ENCODE measurements at regions not wholly inside any gene's neighbourhood (a gene's known extent, or its start where the extent isn't known, plus 50 kb on each side); places are given as distances from the start of the nearest gene placed in this dataset.

GRCh38 chr2:173792741-173793140, 172.4 kb downstream of the SP3 start:
- DNase-seq = no peak
- ChIA-PET CTCF (no interaction called here), POLR2A (no interaction called here)
- Mint-ChIP-seq H3K4me1 (no peaks in the 10 kb centered on the region), H3K27ac (no peak overlapping the region), H3K4me3 (no peak overlapping the region), H3K36me3 (ENCODE audit: low read depth) (no peaks in the 10 kb centered on the region), H3K27me3 (peaks cover 29% of the 10 kb centered on the region), H3K9me3 (no peaks in the 10 kb centered on the region)

GRCh38 chr2:173793709-173794565, 171.2 kb downstream of the SP3 start:
- H3K36me3 Mint-ChIP-seq (ENCODE audit: low read depth) = no peaks in the 10 kb centered on the region
- CTCF ChIA-PET = no interaction called here
- POLR2A ChIA-PET = no interaction called here
- H3K4me1 Mint-ChIP-seq = no peaks in the 10 kb centered on the region
- DNase-seq = no peak
- H3K27ac Mint-ChIP-seq = no peak overlapping the region
- no peaks in the 10 kb centered on the region for H3K9me3 Mint-ChIP-seq
- peaks cover 29% of the 10 kb centered on the region for H3K27me3 Mint-ChIP-seq
- H3K4me3 Mint-ChIP-seq = no peak overlapping the region

DNA sequence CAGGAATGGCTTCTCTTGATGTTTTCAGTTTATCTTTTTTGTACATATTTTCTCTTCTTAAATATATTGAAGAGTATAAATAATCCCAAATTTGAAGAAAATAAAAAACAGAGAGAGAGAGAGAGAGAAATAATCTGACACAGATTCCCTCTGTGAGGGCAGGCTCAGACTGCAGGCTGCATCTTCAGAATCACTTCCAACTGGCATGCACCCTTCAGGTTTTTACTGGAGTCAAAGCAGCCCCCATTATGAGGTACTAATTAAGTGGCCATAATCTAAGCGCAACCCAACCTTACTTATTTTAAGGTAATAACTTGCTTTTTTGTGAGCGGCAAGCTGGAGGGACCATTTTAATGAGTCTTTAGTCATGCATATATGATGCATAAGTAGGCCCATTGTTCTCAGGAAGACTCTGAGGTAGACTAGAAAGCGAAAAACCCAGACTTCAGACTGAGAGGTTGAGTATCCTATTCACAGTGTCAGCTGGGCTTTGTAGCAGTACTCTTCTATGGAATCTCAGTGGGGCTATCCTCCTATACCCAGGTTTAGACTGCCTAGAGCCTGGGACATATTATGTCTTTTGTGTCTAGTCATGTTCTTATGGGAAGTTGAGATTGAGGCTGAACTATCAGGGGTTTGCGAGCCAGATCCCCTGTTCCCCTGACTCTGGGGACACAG, 167.4 kb downstream of the SP3 start:
- Mint-ChIP-seq H3K9me3 (no peaks in the 10 kb centered on the region), H3K4me3 (no peak overlapping the region), H3K4me1 (no peaks in the 10 kb centered on the region), H3K36me3 (ENCODE audit: low read depth) (no peaks in the 10 kb centered on the region), H3K27me3 (peaks cover 15% of the 10 kb centered on the region), H3K27ac (no peak overlapping the region)
- ChIA-PET CTCF (no interaction called here), POLR2A (no interaction called here)
- DNase-seq = no peak

GRCh38 chr2:173802518-173802917, 162.7 kb downstream of the SP3 start:
- H3K4me3 Mint-ChIP-seq = no peak overlapping the region
- no peaks in the 10 kb centered on the region for H3K4me1 Mint-ChIP-seq
- ChIA-PET POLR2A (no interaction called here), CTCF (no interaction called here)
- H3K27ac Mint-ChIP-seq = no peak overlapping the region
- no peaks in the 10 kb centered on the region for H3K36me3 Mint-ChIP-seq (ENCODE audit: low read depth)
- peaks cover 2% of the 10 kb centered on the region for H3K27me3 Mint-ChIP-seq
- no peak for DNase-seq
- H3K9me3 Mint-ChIP-seq = no peaks in the 10 kb centered on the region

- Mint-ChIP-seq H3K36me3 (ENCODE audit: low read depth) (no peaks in the 10 kb centered on the region), H3K4me1 (no peaks in the 10 kb centered on the region), H3K27me3 (peaks cover 2% of the 10 kb centered on the region), H3K27ac (no peak overlapping the region), H3K9me3 (no peaks in the 10 kb centered on the region), H3K4me3 (no peak overlapping the region)
- DNase-seq = no peak
- ChIA-PET CTCF (no interaction called here), POLR2A (no interaction called here)
Observed at GRCh38 chr2:173803449-173803848, 161.7 kb downstream of the SP3 start.

GRCh38 chr2:173806761-173807160, 158.4 kb downstream of the SP3 start:
- Mint-ChIP-seq H3K9me3 (no peaks in the 10 kb centered on the region), H3K27ac (no peak overlapping the region), H3K36me3 (ENCODE audit: low read depth) (no peaks in the 10 kb centered on the region), H3K4me1 (no peaks in the 10 kb centered on the region), H3K27me3 (no peaks in the 10 kb centered on the region), H3K4me3 (no peak overlapping the region)
- ChIA-PET CTCF (interaction anchor here (0.7 kb wide), 2 partner anchors 62 to 267 kb away, joined by 3 to 5 read pairs; no protein-coding TSS in a partner anchor), POLR2A (no interaction called here)
- no peak for DNase-seq

- ChIA-PET CTCF (no interaction called here), POLR2A (no interaction called here)
- no peaks in the 10 kb centered on the region for H3K9me3 Mint-ChIP-seq
- H3K4me1 Mint-ChIP-seq = no peaks in the 10 kb centered on the region
- no peaks in the 10 kb centered on the region for H3K36me3 Mint-ChIP-seq (ENCODE audit: low read depth)
- H3K27me3 Mint-ChIP-seq = peaks cover 4% of the 10 kb centered on the region
- no peak overlapping the region for H3K4me3 Mint-ChIP-seq
- DNase-seq = no peak
- H3K27ac Mint-ChIP-seq = no peak overlapping the region
Observed at GRCh38 chr2:173808718-173809117, 156.5 kb downstream of the SP3 start.

GRCh38 chr2:173812321-173812720, 152.9 kb downstream of the SP3 start:
- no peaks in the 10 kb centered on the region for H3K4me1 Mint-ChIP-seq
- ChIA-PET POLR2A (no interaction called here), CTCF (no interaction called here)
- H3K36me3 Mint-ChIP-seq (ENCODE audit: low read depth) = no peaks in the 10 kb centered on the region
- no peaks in the 10 kb centered on the region for H3K9me3 Mint-ChIP-seq
- no peak for DNase-seq
- peaks cover 5% of the 10 kb centered on the region for H3K27me3 Mint-ChIP-seq
- no peak overlapping the region for H3K27ac Mint-ChIP-seq
- no peak overlapping the region for H3K4me3 Mint-ChIP-seq

- no peak for DNase-seq
- no peak overlapping the region for H3K27ac Mint-ChIP-seq
- peaks cover 5% of the 10 kb centered on the region for H3K27me3 Mint-ChIP-seq
- H3K4me3 Mint-ChIP-seq = no peak overlapping the region
- CTCF ChIA-PET = no interaction called here
- H3K36me3 Mint-ChIP-seq (ENCODE audit: low read depth) = no peaks in the 10 kb centered on the region
- POLR2A ChIA-PET = no interaction called here
- no peaks in the 10 kb centered on the region for H3K9me3 Mint-ChIP-seq
- H3K4me1 Mint-ChIP-seq = no peaks in the 10 kb centered on the region
Observed at GRCh38 chr2:173814306-173814705, 150.9 kb downstream of the SP3 start.

DNA sequence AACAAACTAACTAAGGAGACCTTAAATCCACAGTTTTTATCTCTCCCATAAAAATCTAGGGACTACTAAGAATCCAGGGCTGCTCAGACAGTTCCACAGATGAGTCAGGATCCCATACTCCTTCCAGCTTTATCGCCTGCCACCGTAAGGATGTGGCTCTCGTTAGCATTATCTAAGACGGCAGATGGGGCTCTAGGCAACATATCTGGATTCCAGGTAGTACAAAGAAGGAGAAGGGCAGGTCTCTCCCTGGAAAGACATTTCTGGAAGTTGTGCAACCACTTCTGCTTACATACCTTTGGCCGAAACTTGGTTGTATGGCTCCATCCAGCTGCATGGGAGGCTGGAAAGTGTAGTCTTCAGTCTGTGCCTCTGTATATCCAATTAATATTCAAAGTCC, 149.4 kb downstream of the SP3 start:
- no peak for DNase-seq
- ChIA-PET POLR2A (no interaction called here), CTCF (no interaction called here)
- no peak overlapping the region for H3K27ac Mint-ChIP-seq
- H3K36me3 Mint-ChIP-seq (ENCODE audit: low read depth) = no peaks in the 10 kb centered on the region
- no peaks in the 10 kb centered on the region for H3K9me3 Mint-ChIP-seq
- H3K4me3 Mint-ChIP-seq = no peak overlapping the region
- H3K27me3 Mint-ChIP-seq = peaks cover 9% of the 10 kb centered on the region
- H3K4me1 Mint-ChIP-seq = no peaks in the 10 kb centered on the region

DNA sequence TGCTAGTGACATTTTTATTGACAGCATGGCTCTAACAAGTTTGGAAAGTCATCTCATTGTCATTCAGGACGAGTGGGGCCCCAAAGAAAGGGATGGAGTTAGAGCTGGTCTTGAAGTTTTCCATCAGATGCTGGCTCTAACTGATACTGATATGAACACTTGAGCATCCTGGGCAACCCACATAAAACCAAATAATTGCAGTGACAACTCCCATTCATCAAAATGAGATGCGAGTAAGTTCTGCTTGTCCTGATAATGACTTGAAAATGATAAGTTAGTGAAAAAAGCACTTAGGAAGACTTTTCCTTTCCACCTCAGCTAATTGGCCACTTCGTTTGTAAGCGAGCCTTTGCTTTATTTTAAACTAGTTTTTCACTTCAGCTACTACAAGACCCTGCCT, 147.6 kb downstream of the SP3 start:
- no peaks in the 10 kb centered on the region for H3K9me3 Mint-ChIP-seq
- no peaks in the 10 kb centered on the region for H3K4me1 Mint-ChIP-seq
- H3K36me3 Mint-ChIP-seq (ENCODE audit: low read depth) = no peaks in the 10 kb centered on the region
- H3K27ac Mint-ChIP-seq = no peak overlapping the region
- peaks cover 18% of the 10 kb centered on the region for H3K27me3 Mint-ChIP-seq
- CTCF ChIA-PET = no interaction called here
- POLR2A ChIA-PET = no interaction called here
- no peak for DNase-seq
- H3K4me3 Mint-ChIP-seq = no peak overlapping the region

DNA sequence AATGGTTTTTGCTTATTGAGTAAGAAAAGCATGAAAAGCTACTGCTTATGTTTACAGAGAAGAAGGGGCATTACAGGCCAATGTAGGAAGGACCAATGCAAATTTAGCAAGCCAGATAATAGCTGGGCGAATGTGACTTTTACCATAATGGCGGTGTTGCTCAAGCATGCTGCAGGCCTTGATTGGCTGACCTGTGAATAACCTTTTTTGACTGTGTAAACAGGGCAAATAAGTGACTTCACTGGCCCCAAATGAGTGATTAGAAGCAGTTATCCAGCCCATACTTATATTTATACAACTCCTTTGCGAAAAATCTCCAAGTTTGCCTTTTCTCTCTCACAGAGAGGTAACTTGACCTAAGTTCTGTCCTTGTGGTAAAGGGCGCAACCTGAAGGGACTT, 146.9 kb downstream of the SP3 start:
- Mint-ChIP-seq H3K9me3 (no peaks in the 10 kb centered on the region), H3K4me3 (no peak overlapping the region), H3K27ac (no peak overlapping the region), H3K36me3 (ENCODE audit: low read depth) (no peaks in the 10 kb centered on the region), H3K4me1 (no peaks in the 10 kb centered on the region), H3K27me3 (peaks cover 15% of the 10 kb centered on the region)
- ChIA-PET POLR2A (no interaction called here), CTCF (no interaction called here)
- DNase-seq = no peak

DNA sequence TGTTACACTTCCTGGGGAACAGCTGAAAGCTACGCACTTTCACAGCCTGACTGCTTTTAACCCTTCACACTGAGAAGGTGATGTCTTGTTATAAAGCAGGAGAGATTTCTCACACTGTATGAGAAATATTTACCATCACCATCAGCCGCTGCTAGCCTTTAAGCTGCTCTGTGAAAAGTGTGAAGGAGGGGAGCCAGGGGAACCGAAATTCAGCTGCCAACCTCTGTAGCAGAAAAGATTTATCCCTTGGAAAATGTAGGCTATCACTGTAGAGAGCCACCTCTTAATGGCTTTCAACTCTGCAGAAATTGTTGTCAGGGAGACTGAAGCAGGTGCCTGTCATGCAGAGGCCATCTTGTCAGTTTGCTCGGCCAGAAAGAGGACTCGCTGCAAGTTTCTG, 145.3 kb downstream of the SP3 start:
- no peak overlapping the region for H3K27ac Mint-ChIP-seq
- H3K4me3 Mint-ChIP-seq = no peak overlapping the region
- H3K27me3 Mint-ChIP-seq = peaks cover 14% of the 10 kb centered on the region
- H3K4me1 Mint-ChIP-seq = no peaks in the 10 kb centered on the region
- ChIA-PET CTCF (no interaction called here), POLR2A (no interaction called here)
- no peak for DNase-seq
- H3K36me3 Mint-ChIP-seq (ENCODE audit: low read depth) = no peaks in the 10 kb centered on the region
- H3K9me3 Mint-ChIP-seq = no peaks in the 10 kb centered on the region

- H3K27me3 Mint-ChIP-seq = peaks cover 18% of the 10 kb centered on the region
- no peak overlapping the region for H3K27ac Mint-ChIP-seq
- no peak for DNase-seq
- no peaks in the 10 kb centered on the region for H3K36me3 Mint-ChIP-seq (ENCODE audit: low read depth)
- CTCF ChIA-PET = no interaction called here
- no peak overlapping the region for H3K4me3 Mint-ChIP-seq
- H3K9me3 Mint-ChIP-seq = no peaks in the 10 kb centered on the region
- H3K4me1 Mint-ChIP-seq = no peaks in the 10 kb centered on the region
- POLR2A ChIA-PET = no interaction called here
Observed at GRCh38 chr2:173821451-173821850, 143.7 kb downstream of the SP3 start.

Data from activated CD4-positive, alpha-beta memory T cell treated with anti-CD3 and anti-CD28 coated beads, Interleukin-2, amount 10 ng/mL, durations not matched to agents 7 days and 5 days (primary cell).